GM19468 (cell line): ENCODE measurements at regions not wholly inside any gene's neighbourhood (a gene's known extent, or its start where the extent isn't known, plus 50 kb on each side); places are given as distances from the start of the nearest gene placed in this dataset.

ENCODE experiments used
- ATAC-seq: cut with Tn5 transposase; IDR thresholded peaks from one replicate; pipeline ENCODE4 v1.9.1; 2021; ENCODE audit warnings: mild to moderate bottlenecking, moderate library complexity, moderate number of reproducible peaks; ENCODE audit not compliant: unreplicated experiment; ENCODE audit errors: extremely low read depth

DNA sequence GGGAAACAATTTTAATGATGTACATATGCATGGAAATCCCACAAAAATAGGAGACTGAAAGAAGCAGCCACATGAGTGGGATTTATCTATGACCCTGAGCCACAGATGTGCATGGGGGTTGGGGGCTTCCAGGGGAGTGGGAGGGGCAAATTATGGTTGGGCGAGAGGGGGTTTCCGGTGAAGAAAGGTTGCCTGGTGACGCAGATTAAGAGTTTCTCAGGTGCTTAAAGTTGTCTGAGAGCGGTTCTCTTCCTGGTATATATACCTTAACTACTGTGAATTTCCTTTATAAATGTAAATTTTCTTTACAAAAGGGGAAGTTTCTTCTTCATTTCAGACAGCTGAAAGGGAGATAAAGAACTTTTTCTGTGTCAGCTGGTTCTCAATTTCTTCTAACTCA is 273.6 kb upstream of the PITRM1 start:
- no peak for ATAC-seq

DNA sequence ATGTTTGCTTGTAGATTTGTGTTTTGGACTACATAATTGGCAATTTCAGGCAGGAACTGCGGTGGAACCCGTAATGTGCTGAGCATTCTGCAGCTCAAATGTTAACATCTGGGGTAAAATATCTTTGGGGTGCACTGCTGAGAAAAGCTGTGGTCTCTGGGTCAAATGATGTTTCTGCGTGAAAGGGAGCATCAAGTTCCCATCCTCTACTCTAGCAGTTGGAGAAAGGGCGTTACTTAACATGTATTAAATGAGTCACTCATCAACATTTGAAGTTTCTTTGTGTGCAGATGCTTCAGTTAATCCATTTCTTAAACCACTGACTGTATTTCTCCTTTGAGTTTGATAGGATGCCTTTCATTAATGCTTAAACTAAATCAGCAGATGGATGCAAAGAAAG is 273.1 kb upstream of the PITRM1 start:
- no peak for ATAC-seq

DNA sequence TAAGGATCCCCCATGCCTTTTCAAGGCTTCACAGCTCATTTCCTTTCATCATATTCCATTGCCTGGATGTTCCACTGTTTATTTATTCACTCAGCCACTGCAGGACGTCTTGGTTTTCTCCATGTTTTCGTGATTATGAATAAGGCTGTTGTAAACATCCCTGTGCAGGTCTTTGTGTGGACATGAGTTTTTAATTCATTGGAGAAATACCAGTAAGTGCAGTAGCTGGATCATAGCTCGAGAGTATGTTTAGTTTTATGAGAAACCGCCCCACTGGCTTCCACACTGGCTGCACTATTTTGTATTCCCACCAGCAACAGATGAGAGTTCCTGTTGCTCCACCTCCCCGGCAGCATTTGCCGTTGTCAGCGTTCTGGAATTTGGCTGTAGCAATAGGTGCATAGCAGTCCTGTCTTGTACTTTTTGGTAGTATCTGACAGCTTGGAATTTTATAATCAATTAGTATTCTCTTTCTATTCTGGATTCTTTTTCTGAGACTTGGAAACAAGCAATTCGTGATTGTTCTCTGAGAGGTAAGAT is 269.9 kb upstream of the PITRM1 start:
- no peak for ATAC-seq

DNA sequence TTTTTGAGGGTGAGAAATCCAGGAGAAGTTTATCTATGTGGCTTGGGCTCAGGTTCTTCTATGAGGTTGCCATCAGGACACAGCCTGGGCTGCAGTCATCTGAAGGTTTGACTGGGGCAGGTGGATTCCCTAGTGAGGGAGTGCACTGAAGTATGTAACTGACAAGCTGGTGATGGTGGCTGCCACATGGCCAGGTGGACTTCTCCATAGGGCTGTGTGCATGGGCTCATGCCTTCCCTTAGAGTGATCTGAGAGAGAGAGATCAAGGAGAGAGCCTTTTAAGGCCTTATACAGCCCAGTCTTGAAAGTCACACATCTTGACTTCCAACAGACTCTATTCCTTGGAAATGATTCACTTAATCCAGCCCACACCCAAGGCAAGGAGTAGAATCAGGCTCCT is 266.6 kb upstream of the PITRM1 start:
- no peak for ATAC-seq

DNA sequence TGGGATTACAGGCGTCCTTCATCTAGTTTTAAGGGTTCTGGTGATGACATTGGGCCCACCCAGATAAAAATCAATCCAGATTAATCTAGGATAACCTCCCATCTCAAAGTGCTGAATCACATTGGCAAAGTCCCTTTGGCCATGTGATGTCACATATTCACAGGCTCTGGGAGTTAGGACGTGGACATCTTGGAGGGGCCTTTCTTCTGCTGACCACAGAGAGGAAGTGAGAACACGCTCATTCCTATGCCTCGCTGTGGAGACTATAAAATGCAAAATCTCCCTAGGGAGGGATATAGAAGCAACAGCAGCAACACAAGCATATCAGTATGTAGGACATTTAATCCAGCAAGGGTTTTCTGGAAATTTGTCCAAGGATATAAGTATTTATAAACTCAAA is 266.0 kb upstream of the PITRM1 start:
- ATAC-seq: no peak

DNA sequence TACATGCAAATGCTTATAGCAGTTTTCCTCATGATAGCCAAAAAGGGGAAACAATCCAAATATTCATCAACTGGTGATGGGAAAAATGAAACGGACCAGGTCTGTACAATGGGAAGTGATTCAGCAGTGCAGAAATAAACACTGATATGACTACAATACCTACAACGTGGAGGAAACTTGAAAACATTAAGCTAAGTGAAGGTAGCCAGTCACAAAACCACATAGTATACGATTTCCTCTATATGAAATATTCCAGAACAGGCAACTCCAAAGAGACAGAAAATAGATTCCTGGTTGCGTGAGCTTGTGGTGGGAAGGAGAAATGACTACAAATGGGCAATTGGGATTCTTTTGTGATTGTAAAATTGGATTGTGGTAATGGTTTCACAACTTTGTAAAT is 263.1 kb upstream of the PITRM1 start:
- no peak for ATAC-seq

DNA sequence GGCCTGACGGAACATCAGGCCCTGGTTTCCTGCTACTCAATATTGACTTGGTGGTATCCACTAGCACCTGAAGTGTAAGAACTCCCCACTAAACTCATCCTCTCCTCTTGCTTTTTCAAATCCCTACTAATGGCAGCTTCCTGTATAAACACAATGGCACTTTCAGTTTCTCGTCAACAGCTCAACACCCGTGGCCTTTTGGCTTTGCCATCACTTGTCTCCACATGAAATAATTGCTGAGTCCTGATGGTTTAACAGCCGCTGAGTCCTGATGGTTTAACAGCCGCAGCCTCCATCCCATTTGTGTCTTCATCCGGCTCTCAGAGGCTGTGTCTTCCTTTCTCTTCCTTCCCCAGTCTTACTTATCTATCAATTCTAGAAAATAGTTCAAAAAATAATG is 261.4 kb upstream of the PITRM1 start:
- no peak for ATAC-seq

DNA sequence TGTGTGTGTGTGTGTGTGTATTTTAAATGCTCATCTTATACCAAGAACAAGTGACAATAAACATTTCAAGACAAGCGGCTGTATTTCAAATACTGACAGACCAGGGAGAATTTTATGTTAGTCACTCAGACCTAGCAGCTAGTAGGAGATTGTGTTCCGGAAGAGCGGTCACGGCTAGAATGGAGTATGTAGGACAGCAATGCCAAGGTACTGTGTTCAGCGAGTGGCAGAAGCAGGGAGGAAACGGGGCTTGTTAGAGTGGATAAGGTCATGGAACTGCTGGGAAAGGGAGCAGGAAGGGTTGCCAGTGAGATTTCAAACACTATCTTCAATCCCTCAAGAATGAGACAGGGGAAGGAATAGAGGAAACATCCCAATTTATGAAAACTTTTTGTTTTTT is 260.5 kb upstream of the PITRM1 start:
- ATAC-seq: no peak

DNA sequence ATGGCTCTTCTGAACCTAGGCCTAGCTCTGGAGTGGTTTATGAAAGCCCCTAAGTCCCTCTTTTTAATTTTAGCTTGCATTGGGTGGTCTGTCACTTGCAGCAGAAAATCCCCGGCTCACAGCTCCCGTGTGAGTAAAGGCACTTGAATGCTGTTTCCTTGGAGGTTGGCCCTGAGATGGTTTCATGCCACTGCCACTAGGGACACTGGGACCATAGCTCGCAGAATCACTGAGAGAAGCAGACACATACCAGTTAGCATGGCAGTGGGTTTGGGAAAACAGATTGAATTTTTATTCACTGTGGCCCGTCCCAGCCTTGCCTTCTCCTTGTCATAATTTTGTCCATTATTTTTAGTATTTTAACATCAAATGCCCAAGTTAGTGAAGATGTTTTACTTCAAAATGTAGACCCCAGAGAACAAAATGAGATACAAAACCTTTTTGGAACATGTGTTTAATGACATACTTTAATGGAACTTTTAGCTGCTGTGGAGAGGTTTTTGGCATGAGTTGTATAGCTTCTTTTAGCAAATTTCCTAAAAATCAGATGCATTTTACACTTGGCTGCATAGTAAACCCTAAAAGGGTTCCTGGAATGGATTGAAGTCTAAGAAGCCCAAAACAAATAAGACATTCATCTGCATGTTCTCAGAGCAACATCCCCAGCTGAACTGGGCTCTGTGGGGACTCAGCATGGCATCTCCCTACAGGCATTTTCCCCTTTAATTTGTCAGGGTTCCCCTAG is 259.7 kb upstream of the PITRM1 start:
- no peak for ATAC-seq

DNA sequence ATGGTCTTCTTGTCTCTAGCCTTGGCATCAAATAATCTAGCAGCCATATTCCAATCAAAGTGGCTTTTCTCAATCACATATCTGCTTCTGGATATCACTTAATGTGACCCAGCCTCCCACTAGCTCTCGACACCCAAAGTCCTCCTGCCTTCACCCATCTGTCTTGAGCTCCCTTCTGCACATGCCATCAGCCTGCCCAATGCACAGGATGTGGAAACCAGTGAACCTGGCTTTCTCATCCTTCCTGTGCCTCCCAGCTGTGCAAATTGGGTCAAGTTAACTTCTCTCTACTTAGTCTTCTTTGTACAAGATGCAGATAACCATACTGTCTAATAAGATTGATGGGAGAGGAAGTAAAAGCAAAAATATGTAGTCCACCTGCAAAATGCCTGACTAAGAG is 257.9 kb upstream of the PITRM1 start:
- no peak for ATAC-seq

DNA sequence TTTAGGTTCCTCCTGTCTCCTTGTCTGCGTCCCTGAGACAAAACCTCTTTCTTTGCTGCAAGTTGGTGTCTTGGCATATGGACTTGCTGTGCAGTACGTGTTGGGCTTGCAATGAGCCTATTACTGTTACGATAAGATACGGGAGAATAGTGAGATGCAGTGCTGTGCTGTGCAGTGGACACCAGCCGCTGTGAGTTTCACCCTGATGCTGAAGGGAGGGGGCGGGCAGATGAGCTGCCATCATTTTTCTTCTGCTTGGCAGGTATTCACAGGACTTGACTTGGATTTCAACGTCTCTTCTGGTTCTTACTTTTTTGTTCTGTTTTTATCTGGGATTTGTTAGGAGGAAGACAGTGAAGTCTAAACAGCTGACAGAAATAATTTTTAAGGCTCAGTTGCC is 257.1 kb upstream of the PITRM1 start:
- ATAC-seq: no peak

DNA sequence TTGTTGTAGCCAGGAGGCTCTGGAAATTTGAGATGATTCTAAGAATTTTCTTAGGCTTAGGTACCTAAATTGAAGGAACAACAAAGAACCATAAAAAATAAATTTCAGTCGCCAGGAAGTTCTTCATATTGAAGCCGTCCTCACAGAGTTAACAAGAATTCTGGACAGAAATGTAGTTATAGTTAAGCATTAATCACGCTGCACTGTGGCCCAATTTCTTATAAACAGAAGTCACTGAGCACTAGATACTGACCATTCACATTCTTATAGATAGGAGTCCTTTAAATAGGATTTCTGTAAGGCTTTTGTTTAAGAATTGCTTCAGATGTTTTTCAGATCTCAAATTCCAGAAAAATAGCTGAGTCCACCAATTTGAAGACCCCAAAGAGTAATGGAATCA is 256.2 kb upstream of the PITRM1 start:
- ATAC-seq: no peak

DNA sequence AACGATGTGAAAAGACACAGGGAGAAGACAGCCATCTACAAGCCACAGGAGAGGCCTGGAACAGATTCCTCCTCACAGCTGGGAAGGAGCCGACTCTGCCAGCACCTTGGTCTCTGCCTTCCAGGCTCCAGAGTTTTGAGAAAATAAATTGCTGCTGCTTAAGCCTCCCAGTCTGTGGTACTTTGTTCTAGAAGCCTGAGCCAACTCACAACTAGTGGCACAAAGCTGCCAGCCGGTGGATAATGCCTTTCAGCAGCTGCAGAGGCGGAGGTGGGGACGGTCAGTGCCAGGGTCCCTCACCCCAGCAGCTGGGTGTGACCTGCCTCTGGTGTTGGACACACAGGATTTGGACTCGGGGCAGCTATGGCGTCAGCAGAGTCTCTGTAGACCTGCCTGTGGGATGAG is 255.4 kb upstream of the PITRM1 start:
- no peak for ATAC-seq

DNA sequence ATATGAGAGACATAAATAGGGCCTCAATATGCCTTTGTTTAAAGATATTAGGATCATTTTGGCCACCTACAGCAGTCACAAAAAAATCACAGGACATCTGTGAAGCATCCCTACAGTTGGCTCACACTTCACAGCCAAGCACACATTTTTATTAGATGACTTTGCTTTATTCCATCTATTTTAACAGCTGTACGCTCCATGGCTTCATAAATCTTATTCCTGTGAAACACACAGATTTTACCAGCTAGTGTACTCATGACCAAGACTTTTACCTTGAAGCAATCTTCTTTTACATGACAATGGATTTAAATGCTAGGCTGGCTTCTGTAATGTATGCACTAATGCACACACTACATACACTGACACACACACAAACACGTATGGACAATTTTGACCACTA is 254.8 kb upstream of the PITRM1 start:
- ATAC-seq: no peak

DNA sequence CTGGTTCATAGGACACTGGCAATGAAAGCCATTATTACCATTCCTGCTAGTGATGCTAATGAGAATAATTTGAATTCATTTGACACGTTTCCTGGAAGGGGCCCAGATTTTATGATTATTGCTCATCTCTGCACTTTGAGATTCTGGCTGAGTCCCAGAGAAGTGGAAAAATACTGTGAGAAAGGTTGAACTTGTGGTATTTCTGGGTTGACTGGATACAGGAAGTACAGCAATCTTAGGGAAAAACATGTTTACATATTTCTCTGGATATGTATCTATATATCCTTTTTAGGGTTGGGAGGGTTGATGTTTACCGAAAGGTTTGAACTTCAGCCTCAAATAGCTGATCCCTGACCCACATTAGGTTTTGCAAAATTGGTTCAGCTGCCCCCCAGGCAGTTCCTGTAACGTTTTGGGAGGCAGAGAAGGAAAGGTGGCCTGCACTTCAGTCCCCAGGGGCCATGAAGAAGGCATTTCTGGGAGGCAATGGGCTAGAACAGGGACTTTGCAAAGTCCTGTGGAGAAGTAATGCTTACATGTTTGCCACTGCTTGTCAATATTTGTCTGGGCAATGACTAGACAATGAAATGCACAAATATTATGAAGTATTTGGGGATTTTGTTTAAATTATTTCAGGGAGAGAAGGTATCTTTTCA is 253.7 kb upstream of the PITRM1 start:
- ATAC-seq: no peak

DNA sequence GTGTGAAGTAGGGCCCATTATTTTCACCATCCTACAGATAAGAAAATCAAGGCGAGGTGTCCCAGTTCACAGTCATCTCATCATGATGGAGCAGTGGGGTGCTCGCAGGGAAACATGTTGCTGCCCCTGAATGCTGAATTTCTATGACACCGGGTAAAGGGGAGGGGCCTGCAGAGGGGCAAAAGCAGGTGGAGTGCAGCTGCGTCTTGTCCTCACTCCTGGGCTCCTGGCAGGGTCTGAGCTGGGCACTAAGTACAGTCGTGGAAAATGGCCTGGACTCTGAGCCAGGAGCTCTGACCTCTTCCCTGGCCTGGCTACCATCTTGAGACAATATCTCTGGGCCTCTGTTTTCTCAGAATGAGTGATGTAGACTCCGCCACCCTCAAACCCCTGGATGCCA is 253.1 kb upstream of the PITRM1 start:
- ATAC-seq: no peak

DNA sequence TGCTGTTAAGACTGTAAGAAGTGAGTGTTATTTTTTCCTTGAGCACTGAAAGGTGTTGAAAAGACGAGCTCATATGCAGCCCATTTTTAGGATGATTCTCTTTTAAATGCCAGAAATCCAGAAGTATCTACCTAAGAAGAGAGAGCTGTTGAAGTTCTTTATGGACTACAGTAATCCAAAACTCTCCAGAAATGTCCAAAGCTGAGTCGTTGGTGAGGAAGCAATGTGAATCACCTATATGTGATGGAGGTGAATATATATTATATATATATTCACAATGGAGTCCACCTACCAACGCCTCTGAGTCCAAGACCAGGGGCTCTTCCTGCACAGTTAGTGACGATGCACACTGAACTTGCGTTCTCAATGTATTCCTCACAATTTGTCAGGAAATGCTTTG is 252.7 kb upstream of the PITRM1 start:
- ATAC-seq: no peak

DNA sequence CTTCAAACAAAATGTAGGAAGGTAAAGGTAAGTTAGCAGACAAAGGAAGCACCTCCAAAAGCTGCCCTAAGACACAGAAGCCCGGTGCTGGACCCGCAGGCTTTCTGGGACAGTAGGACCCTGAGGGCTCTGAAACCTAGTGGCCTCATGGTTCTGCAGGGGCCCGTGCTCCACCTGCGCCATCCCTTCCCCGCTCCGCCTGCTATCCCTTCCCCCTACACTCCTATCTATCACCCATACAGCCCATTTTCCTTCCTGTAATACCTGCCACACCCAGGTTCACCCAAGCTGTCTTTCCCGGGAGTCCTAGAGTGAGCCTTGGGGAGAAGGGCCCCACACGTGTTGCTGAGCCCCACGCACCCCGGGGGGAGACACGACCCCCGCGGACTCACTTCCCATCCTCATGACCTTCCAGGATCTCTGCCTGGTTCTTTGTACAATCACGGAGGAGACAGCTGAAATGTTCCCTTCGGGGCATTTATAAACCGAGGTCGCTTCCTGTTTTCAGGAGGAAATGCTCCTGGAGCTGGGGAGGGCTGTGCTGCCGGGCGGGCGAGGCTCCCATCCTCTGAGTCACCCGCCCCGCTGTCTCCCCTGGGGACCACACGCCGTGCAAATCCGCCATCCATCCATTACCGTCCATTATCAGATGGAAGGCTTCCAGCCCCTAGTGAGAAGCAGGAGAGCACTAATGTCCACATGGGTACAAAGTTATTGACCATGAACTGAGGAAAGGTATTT is 251.7 kb upstream of the PITRM1 start:
- no peak for ATAC-seq

DNA sequence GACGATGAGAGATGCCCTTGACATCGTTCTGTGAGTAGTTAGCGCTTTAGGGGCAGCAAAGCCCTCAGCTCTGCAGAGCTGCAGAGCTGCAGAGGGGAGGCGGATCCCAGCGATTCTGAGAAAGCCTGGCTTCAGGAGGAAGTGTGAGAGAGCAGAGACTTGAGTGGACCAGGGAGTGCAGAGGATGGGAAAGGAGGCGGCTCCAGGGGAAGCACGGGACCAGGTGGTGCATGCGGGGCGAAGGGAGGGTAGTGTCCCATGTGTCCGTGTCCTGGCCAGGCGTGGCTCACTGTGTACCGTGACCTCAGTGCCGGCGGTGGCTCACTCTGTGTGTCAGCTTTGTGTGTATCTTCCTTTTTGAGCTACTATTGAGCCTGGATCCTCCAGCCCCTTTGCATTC is 250.8 kb upstream of the PITRM1 start:
- ATAC-seq: no peak

DNA sequence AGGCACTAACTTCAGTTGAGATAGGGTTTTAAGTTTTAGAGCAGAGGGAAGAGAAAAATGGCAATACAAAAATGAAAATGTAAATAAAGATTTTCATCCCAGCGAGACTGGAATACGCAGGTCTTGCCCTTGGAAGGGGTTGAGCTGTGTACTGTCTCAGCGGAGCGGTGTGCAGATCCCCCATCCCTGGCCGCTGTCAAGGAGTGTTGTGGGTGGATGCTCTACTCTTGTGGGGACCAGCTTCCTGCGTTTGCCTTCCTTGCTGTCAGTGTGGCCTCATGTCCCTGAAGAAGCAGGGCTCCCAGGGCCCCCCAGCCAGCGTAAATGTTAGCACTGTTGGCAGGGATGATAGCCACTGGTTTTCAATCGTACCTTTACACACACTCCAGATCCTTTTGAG is 249.7 kb upstream of the PITRM1 start:
- no peak for ATAC-seq

DNA sequence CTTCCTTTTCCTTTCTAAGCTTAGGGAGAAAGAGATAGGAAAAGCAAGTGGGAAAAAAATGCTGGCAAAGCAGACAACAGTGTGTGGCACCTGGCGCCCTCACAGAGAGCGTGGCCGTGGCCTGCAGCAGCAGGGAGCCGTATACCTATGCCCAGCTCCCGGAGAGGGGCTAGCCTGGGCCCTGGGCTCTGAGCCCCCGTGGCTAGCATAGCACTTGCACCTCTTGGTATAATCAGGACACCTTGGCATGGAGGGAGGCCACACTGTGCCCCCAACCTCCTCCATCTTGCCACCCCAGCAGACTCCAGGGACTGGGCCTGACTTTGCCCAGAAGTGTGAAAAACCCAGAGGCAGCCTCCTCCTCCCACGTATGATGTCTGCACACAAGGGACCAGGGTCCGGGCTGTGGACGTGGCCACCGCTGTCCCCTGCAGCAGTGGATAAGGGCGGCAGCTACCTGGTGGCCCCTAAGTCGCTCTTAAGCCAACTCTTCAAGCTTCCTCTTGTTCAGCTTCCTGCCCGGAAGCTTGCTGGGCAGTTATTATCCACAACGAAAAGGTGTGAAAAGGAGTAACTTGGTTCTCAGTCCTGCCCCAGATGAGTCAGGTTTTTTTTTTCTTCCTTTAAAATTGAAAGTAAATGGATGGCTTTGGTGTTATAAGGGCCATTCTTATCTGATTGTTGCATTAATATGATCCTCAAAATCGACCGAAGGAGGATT is 249.1 kb upstream of the PITRM1 start:
- ATAC-seq: no peak
